Trophoblast cell (in vitro differentiated cells and primary cell): ENCODE measurements at regions not wholly inside any gene's neighbourhood (a gene's known extent, or its start where the extent isn't known, plus 50 kb on each side); places are given as distances from the start of the nearest gene placed in this dataset.

Experiments used
- DNase-seq, 2 donors: peaks; one replicate each; pipeline ENCODE4 v3.0.0-alpha.2; 2016
- H2AFZ ChIP-seq: 2 replicates; pipeline ENCODE4 v1.6.1; 2013; ENCODE audit warnings: low read length, moderate library complexity, mild to moderate bottlenecking; ENCODE audit not compliant: insufficient read depth, poor library complexity
- H2AK5ac ChIP-seq: 2 replicates; pipeline ENCODE4 v1.6.1; 2013; ENCODE audit warnings: mild to moderate bottlenecking, low read length
- H2BK120ac ChIP-seq: 2 replicates; pipeline ENCODE4 v1.6.1; 2013; ENCODE audit warnings: low read length, mild to moderate bottlenecking, moderate library complexity; ENCODE audit not compliant: insufficient read depth, poor library complexity
- H2BK12ac ChIP-seq: 2 replicates; pipeline ENCODE4 v1.6.1; 2013; ENCODE audit warnings: mild to moderate bottlenecking, low read length, moderate library complexity
- H2BK5ac ChIP-seq: 2 replicates; pipeline ENCODE4 v1.6.1; 2013; ENCODE audit warnings: low read length, low read depth, moderate library complexity, mild to moderate bottlenecking; ENCODE audit not compliant: poor library complexity
- H3K14ac ChIP-seq: 2 replicates; pipeline ENCODE4 v1.6.1; 2013; ENCODE audit warnings: mild to moderate bottlenecking, low read length
- H3K18ac ChIP-seq: 2 replicates; pipeline ENCODE4 v1.6.1; 2013; ENCODE audit warnings: mild to moderate bottlenecking, low read length
- H3K23ac ChIP-seq: 2 replicates; pipeline ENCODE4 v1.6.1; 2013; ENCODE audit warnings: low read length
- H3K27ac ChIP-seq: 2 replicates; pipeline ENCODE4 v1.5.1; 2013; ENCODE audit warnings: low read depth, mild to moderate bottlenecking, inconsistent platforms, low read length, moderate library complexity
- H3K27me3 ChIP-seq: 2 replicates; pipeline ENCODE4 v1.6.1; 2013; ENCODE audit warnings: inconsistent platforms, mild to moderate bottlenecking, low read length, moderate library complexity; ENCODE audit not compliant: insufficient read depth
- H3K36me3 ChIP-seq, 2 experiments: 1 replicate in 1 of 2; 2 replicates in 1 of 2; pipeline ENCODE4 v1.6.1; 2013; ENCODE audit warnings: low read length in 2 of 2, mild to moderate bottlenecking in 2 of 2, moderate library complexity in 1 of 2; ENCODE audit not compliant: insufficient read depth in 2 of 2, control insufficient read depth in 1 of 2
- H3K4ac ChIP-seq: 2 replicates; pipeline ENCODE4 v1.6.1; 2013; ENCODE audit warnings: low read depth, mild to moderate bottlenecking, low read length, moderate library complexity
- H3K4me1 ChIP-seq, 2 experiments: 1 replicate in 1 of 2; 2 replicates in 1 of 2; pipeline ENCODE4 v1.6.1; 2013; ENCODE audit warnings: low read length in 2 of 2, mild to moderate bottlenecking in 2 of 2, moderate library complexity in 1 of 2; ENCODE audit not compliant: insufficient read depth in 2 of 2, control insufficient read depth in 1 of 2
- H3K4me2 ChIP-seq: 2 replicates; pipeline ENCODE4 v1.6.1; 2013; ENCODE audit warnings: inconsistent platforms, mild to moderate bottlenecking, low read length, moderate library complexity
- H3K4me3 ChIP-seq: 2 replicates; pipeline ENCODE4 v1.5.1; 2013; ENCODE audit warnings: mild to moderate bottlenecking, low read depth, low read length, inconsistent platforms
- H3K79me1 ChIP-seq: one replicate; pipeline ENCODE4 v1.6.1; 2013; ENCODE audit warnings: low read length
- H3K79me2 ChIP-seq: 2 replicates; pipeline ENCODE4 v1.6.1; 2013; ENCODE audit warnings: low read length, mild to moderate bottlenecking; ENCODE audit not compliant: control insufficient read depth, insufficient read depth, poor library complexity
- H3K9ac ChIP-seq: 2 replicates; pipeline ENCODE4 v1.6.1; 2013; ENCODE audit warnings: mild to moderate bottlenecking, low read length
- H3K9me3 ChIP-seq: 2 replicates; pipeline ENCODE4 v1.6.1; 2013; ENCODE audit warnings: low read depth, mild to moderate bottlenecking, control low read depth, inconsistent platforms, low read length; ENCODE audit not compliant: insufficient read depth
- H4K12ac ChIP-seq: 2 replicates; pipeline ENCODE4 v1.6.1; 2013; ENCODE audit warnings: low read depth, mild to moderate bottlenecking, low read length, moderate library complexity
- H4K8ac ChIP-seq: 2 replicates; pipeline ENCODE4 v1.6.1; 2013; ENCODE audit warnings: low read depth, mild to moderate bottlenecking, low read length, moderate library complexity
- H4K91ac ChIP-seq: one replicate; pipeline ENCODE4 v1.6.1; 2013; ENCODE audit warnings: low read depth, mild to moderate bottlenecking, low read length, moderate library complexity
- WGBS: extraction: QIAGEN DNeasy Blood & Tissue Kit; methylation state at CpG from one replicate; pipeline ENCODE4 v1.1.7; 2013; ENCODE audit warnings: missing lambda C conversion rate; ENCODE audit not compliant: insufficient read length, insufficient coverage; ENCODE audit errors: extremely low coverage; 5-methylcytosine and 5-hydroxymethylcytosine counted together

GRCh38 chr4:8736090-8736825 is 135.4 kb downstream of the HMX1 start:
- no peak overlapping the region for H2BK12ac ChIP-seq
- WGBS = no CpG with 5 or more reads among the region's 18 CpGs
- DNase-seq = peak; percentile 8 to 30
- no peak overlapping the region for H4K12ac ChIP-seq
- H3K79me1 ChIP-seq = no peaks in the 10 kb centered on the region
- no peak overlapping the region for H3K23ac ChIP-seq
- no peak overlapping the region for H2AK5ac ChIP-seq
- no peak overlapping the region for H2BK5ac ChIP-seq
- H4K91ac ChIP-seq = no peak overlapping the region
- H3K4me1 ChIP-seq = no peaks in the 10 kb centered on the region
- H3K27me3 ChIP-seq = no peaks in the 10 kb centered on the region
- no peak overlapping the region for H3K4me3 ChIP-seq
- no peak overlapping the region for H3K4me2 ChIP-seq
- H3K14ac ChIP-seq = no peak overlapping the region
- H3K36me3 ChIP-seq = no peaks in the 10 kb centered on the region
- H3K27ac ChIP-seq = no peak overlapping the region
- no peak overlapping the region for H3K9ac ChIP-seq
- no peak overlapping the region for H4K8ac ChIP-seq
- no peak overlapping the region for H3K18ac ChIP-seq
- no peak overlapping the region for H2AFZ ChIP-seq
- no peak overlapping the region for H2BK120ac ChIP-seq
- peaks cover 8% of the 10 kb centered on the region for H3K9me3 ChIP-seq
- no peaks in the 10 kb centered on the region for H3K79me2 ChIP-seq
- H3K4ac ChIP-seq = no peak overlapping the region

- Histone ChIP-seq H2AK5ac (no peak overlapping the region), H3K18ac (no peak overlapping the region)
Measured at GRCh38 chr4:8735236-8736089, 136.2 kb downstream of the HMX1 start.

GRCh38 chr4:8732681-8733243 is 138.9 kb downstream of the HMX1 start:
- H3K79me2 ChIP-seq = no peaks in the 10 kb centered on the region
- no peaks in the 10 kb centered on the region for H3K36me3 ChIP-seq
- no peak for DNase-seq
- no peak overlapping the region for H2AK5ac ChIP-seq
- no peak overlapping the region for H3K4me2 ChIP-seq
- no peak overlapping the region for H3K23ac ChIP-seq
- no peak overlapping the region for H4K91ac ChIP-seq
- H4K8ac ChIP-seq = no peak overlapping the region
- H4K12ac ChIP-seq = no peak overlapping the region
- no peak overlapping the region for H2BK5ac ChIP-seq
- H3K9me3 ChIP-seq = peaks cover 9% of the 10 kb centered on the region
- no CpG with 5 or more reads among the region's 5 CpGs for WGBS
- H2BK120ac ChIP-seq = no peak overlapping the region
- H3K27me3 ChIP-seq = no peaks in the 10 kb centered on the region
- H3K79me1 ChIP-seq = no peaks in the 10 kb centered on the region
- H2BK12ac ChIP-seq = no peak overlapping the region
- no peak overlapping the region for H3K27ac ChIP-seq
- H3K4ac ChIP-seq = no peak overlapping the region
- no peak overlapping the region for H3K14ac ChIP-seq
- H3K4me1 ChIP-seq = no peaks in the 10 kb centered on the region
- no peak overlapping the region for H3K9ac ChIP-seq
- no peak overlapping the region for H3K18ac ChIP-seq
- no peak overlapping the region for H2AFZ ChIP-seq
- H3K4me3 ChIP-seq = no peak overlapping the region

More at GRCh38 chr4:8735236-8736089, 136.2 kb downstream of the HMX1 start:
- WGBS = no CpG with 5 or more reads among the region's 14 CpGs
- H2AFZ ChIP-seq = no peak overlapping the region
- H2BK5ac ChIP-seq = no peak overlapping the region
- no peak for DNase-seq
- H3K9me3 ChIP-seq = peaks cover 9% of the 10 kb centered on the region
- no peaks in the 10 kb centered on the region for H3K4me1 ChIP-seq
- no peak overlapping the region for H3K4ac ChIP-seq
- H3K79me1 ChIP-seq = no peaks in the 10 kb centered on the region
- H3K23ac ChIP-seq = no peak overlapping the region
- no peak overlapping the region for H2BK12ac ChIP-seq
- no peak overlapping the region for H3K4me2 ChIP-seq
- no peaks in the 10 kb centered on the region for H3K79me2 ChIP-seq
- H3K14ac ChIP-seq = no peak overlapping the region
- no peak overlapping the region for H2BK120ac ChIP-seq
- no peak overlapping the region for H3K4me3 ChIP-seq
- no peak overlapping the region for H4K8ac ChIP-seq
- H4K12ac ChIP-seq = no peak overlapping the region
- no peaks in the 10 kb centered on the region for H3K36me3 ChIP-seq
- H4K91ac ChIP-seq = no peak overlapping the region
- H3K9ac ChIP-seq = no peak overlapping the region
- H3K27me3 ChIP-seq = no peaks in the 10 kb centered on the region
- no peak overlapping the region for H3K27ac ChIP-seq

GRCh38 chr4:8732092-8732491 is 139.5 kb downstream of the CPZ start:
- no CpG with 5 or more reads among the region's 10 CpGs for WGBS
- H3K27me3 ChIP-seq = no peaks in the 10 kb centered on the region
- no peak for DNase-seq
- no peak overlapping the region for H4K8ac ChIP-seq
- no peaks in the 10 kb centered on the region for H3K4me1 ChIP-seq
- no peaks in the 10 kb centered on the region for H3K79me1 ChIP-seq
- no peak overlapping the region for H4K12ac ChIP-seq
- peaks cover 9% of the 10 kb centered on the region for H3K9me3 ChIP-seq
- H3K79me2 ChIP-seq = no peaks in the 10 kb centered on the region
- H2AK5ac ChIP-seq = no peak overlapping the region
- H3K27ac ChIP-seq = no peak overlapping the region
- no peak overlapping the region for H2AFZ ChIP-seq
- H3K9ac ChIP-seq = no peak overlapping the region
- H2BK120ac ChIP-seq = no peak overlapping the region
- H2BK12ac ChIP-seq = no peak overlapping the region
- H2BK5ac ChIP-seq = no peak overlapping the region
- no peaks in the 10 kb centered on the region for H3K36me3 ChIP-seq
- no peak overlapping the region for H3K18ac ChIP-seq
- no peak overlapping the region for H3K23ac ChIP-seq
- H4K91ac ChIP-seq = no peak overlapping the region
- H3K4me2 ChIP-seq = no peak overlapping the region
- no peak overlapping the region for H3K4me3 ChIP-seq
- H3K14ac ChIP-seq = no peak overlapping the region
- H3K4ac ChIP-seq = no peak overlapping the region
